Astrocyte (in vitro differentiated cells and primary cell): ENCODE measurements at regions not wholly inside any gene's neighbourhood (a gene's known extent, or its start where the extent isn't known, plus 50 kb on each side); places are given as distances from the start of the nearest gene placed in this dataset.

Experiments
- DNase-seq: peaks from one replicate; pipeline ENCODE4 v3.0.0-alpha.2; 2010; ENCODE audit warnings: low read depth
- FAIRE-seq: peaks from 2 replicates; lab custom pipeline; 2011; peaks lifted over from hg19 to GRCh38; lab: Jason Lieb, UNC
- H2AFZ ChIP-seq: 2 replicates; pipeline ENCODE4 v1.6.0; 2012; ENCODE audit warnings: low read depth, low read length, inconsistent platforms
- H3K27ac ChIP-seq: 2 replicates; pipeline ENCODE4 v1.5.1; 2011; ENCODE audit warnings: low read depth, low read length, inconsistent platforms
- H3K27me3 ChIP-seq: 2 replicates; pipeline ENCODE4 v1.6.0; 2011; ENCODE audit warnings: low read length, inconsistent platforms; ENCODE audit not compliant: insufficient read depth
- H3K36me3 ChIP-seq: 2 replicates; pipeline ENCODE4 v1.5.1; 2011; ENCODE audit warnings: low read length, inconsistent platforms; ENCODE audit not compliant: insufficient read depth
- H3K4me1 ChIP-seq: 2 replicates; pipeline ENCODE4 v1.5.1; 2011; ENCODE audit warnings: low read length, inconsistent platforms; ENCODE audit not compliant: insufficient read depth
- H3K4me2 ChIP-seq: 2 replicates; pipeline ENCODE4 v1.6.0; 2012; ENCODE audit warnings: low read length, inconsistent platforms
- H3K4me3 ChIP-seq: 2 replicates; pipeline ENCODE4 v1.5.1; 2011; ENCODE audit warnings: low read depth, mild to moderate bottlenecking, low read length, inconsistent platforms; ENCODE audit not compliant: insufficient read depth
- H3K79me2 ChIP-seq: 2 replicates; pipeline ENCODE4 v1.6.0; 2012; ENCODE audit warnings: mild to moderate bottlenecking, low read length, inconsistent platforms; ENCODE audit not compliant: insufficient read depth
- H3K9ac ChIP-seq: 2 replicates; pipeline ENCODE4 v1.6.0; 2012; ENCODE audit warnings: mild to moderate bottlenecking, low read length, inconsistent platforms
- H3K9me3 ChIP-seq: 2 replicates; pipeline ENCODE4 v1.5.1; 2012; ENCODE audit warnings: low read depth, mild to moderate bottlenecking, low read length, inconsistent platforms; ENCODE audit not compliant: insufficient read depth
- H4K20me1 ChIP-seq: 2 replicates; pipeline ENCODE4 v1.6.0; 2012; ENCODE audit warnings: low read length, inconsistent platforms; ENCODE audit not compliant: insufficient read depth
- H3K27ac Mint-ChIP-seq: one replicate; pipeline ENCODE4 v1.8.0; 2021; ENCODE audit warnings: mild to moderate bottlenecking, mixed read lengths; ENCODE audit not compliant: unreplicated experiment
- H3K27me3 Mint-ChIP-seq: one replicate; pipeline ENCODE4 v1.8.0; 2021; ENCODE audit warnings: low read depth, mixed read lengths; ENCODE audit not compliant: unreplicated experiment
- H3K36me3 Mint-ChIP-seq: one replicate; pipeline ENCODE4 v1.8.0; 2021; ENCODE audit warnings: low read depth, mixed read lengths; ENCODE audit not compliant: unreplicated experiment
- H3K4me1 Mint-ChIP-seq: one replicate; pipeline ENCODE4 v1.8.0; 2021; ENCODE audit warnings: low read depth, mixed read lengths; ENCODE audit not compliant: unreplicated experiment
- H3K4me3 Mint-ChIP-seq: one replicate; pipeline ENCODE4 v1.8.0; 2021; ENCODE audit warnings: mild to moderate bottlenecking, moderate library complexity, mixed read lengths; ENCODE audit not compliant: unreplicated experiment
- H3K9me3 Mint-ChIP-seq: one replicate; pipeline ENCODE4 v1.8.0; 2021; ENCODE audit warnings: mild to moderate bottlenecking, mixed read lengths; ENCODE audit not compliant: unreplicated experiment
- CTCF ChIP-seq: IDR thresholded peaks from 2 replicates; pipeline ENCODE4 v1.5.1; 2011; ENCODE audit warnings: low read depth, mild to moderate bottlenecking, inconsistent platforms, low read length, moderate library complexity; ENCODE audit not compliant: insufficient read depth
- EZH2 ChIP-seq: IDR thresholded peaks from 2 replicates; pipeline ENCODE4 v1.6.1; 2012; ENCODE audit warnings: mild to moderate bottlenecking, low read length, inconsistent platforms; ENCODE audit not compliant: insufficient read depth

GRCh38 chr7:35993676-35994606 lies 159.1 kb upstream of the EEPD1 start:
- no peaks in the 10 kb centered on the region for H3K27me3 ChIP-seq
- DNase-seq: no peak

GRCh38 chr7:35995334-35995733 lies 157.7 kb upstream of the EEPD1 start:
- H3K9me3 Mint-ChIP-seq: no peaks in the 10 kb centered on the region
- H3K4me1 Mint-ChIP-seq: peaks cover 2% of the 10 kb centered on the region
- no peak for DNase-seq
- Histone ChIP-seq H3K9ac (no peak overlapping the region), H3K9me3 (no peaks in the 10 kb centered on the region), H2AFZ (no peak overlapping the region), H4K20me1 (no peaks in the 10 kb centered on the region), H3K4me1 (no peaks in the 10 kb centered on the region), H3K4me2 (no peak overlapping the region), H3K27ac (no peak overlapping the region), H3K4me3 (no peak overlapping the region), H3K27me3 (no peaks in the 10 kb centered on the region), H3K79me2 (no peaks in the 10 kb centered on the region), H3K36me3 (no peaks in the 10 kb centered on the region)
- no peaks in the 10 kb centered on the region for H3K36me3 Mint-ChIP-seq
- TF ChIP-seq EZH2 (no peak), CTCF (no peak)
- H3K27ac Mint-ChIP-seq: no peak overlapping the region
- no peak for FAIRE-seq
- H3K27me3 Mint-ChIP-seq: no peaks in the 10 kb centered on the region
- no peak overlapping the region for H3K4me3 Mint-ChIP-seq

More at GRCh38 chr7:35993676-35994606, 159.1 kb upstream of the EEPD1 start:
- TF ChIP-seq CTCF (no peak), EZH2 (no peak)
- no peak overlapping the region for H3K27ac ChIP-seq
- no peak for FAIRE-seq
- Mint-ChIP-seq H3K9me3 (no peaks in the 10 kb centered on the region), H3K27me3 (no peaks in the 10 kb centered on the region), H3K4me3 (no peak overlapping the region), H3K27ac (no peak overlapping the region), H3K4me1 (peaks cover 2% of the 10 kb centered on the region), H3K36me3 (no peaks in the 10 kb centered on the region)
- H2AFZ ChIP-seq: no peak overlapping the region
- H3K9ac ChIP-seq: no peak overlapping the region
- no peaks in the 10 kb centered on the region for H3K36me3 ChIP-seq
- H3K4me3 ChIP-seq: no peak overlapping the region
- no peaks in the 10 kb centered on the region for H3K4me1 ChIP-seq
- no peak overlapping the region for H3K4me2 ChIP-seq
- H4K20me1 ChIP-seq: no peaks in the 10 kb centered on the region
- H3K9me3 ChIP-seq: no peaks in the 10 kb centered on the region
- no peaks in the 10 kb centered on the region for H3K79me2 ChIP-seq

GRCh38 chr7:35998481-35998880 lies 154.6 kb upstream of the EEPD1 start:
- Mint-ChIP-seq H3K27ac (no peak overlapping the region), H3K27me3 (no peaks in the 10 kb centered on the region), H3K4me1 (no peaks in the 10 kb centered on the region), H3K4me3 (no peak overlapping the region), H3K36me3 (no peaks in the 10 kb centered on the region), H3K9me3 (no peaks in the 10 kb centered on the region)
- H3K4me3 ChIP-seq: no peak overlapping the region
- H4K20me1 ChIP-seq: no peaks in the 10 kb centered on the region
- no peak overlapping the region for H2AFZ ChIP-seq
- no peaks in the 10 kb centered on the region for H3K9me3 ChIP-seq
- H3K27me3 ChIP-seq: peaks cover 2% of the 10 kb centered on the region
- no peaks in the 10 kb centered on the region for H3K4me1 ChIP-seq
- DNase-seq (no peak), FAIRE-seq (no peak)
- H3K9ac ChIP-seq: no peak overlapping the region
- H3K4me2 ChIP-seq: no peak overlapping the region
- no peaks in the 10 kb centered on the region for H3K36me3 ChIP-seq
- H3K27ac ChIP-seq: no peak overlapping the region
- no peaks in the 10 kb centered on the region for H3K79me2 ChIP-seq
- TF ChIP-seq EZH2: no peak
